H9 (cell line): ENCODE measurements at regions not wholly inside any gene's neighbourhood (a gene's known extent, or its start where the extent isn't known, plus 50 kb on each side); places are given as distances from the start of the nearest gene placed in this dataset.

Experiments
- DNase-seq: peaks from one replicate; pipeline ENCODE4 v3.0.0-alpha.2; 2017
- H2AFZ ChIP-seq: one replicate; pipeline ENCODE4 v1.6.1; 2013; ENCODE audit warnings: mild to moderate bottlenecking, low read length, control low read depth, moderate library complexity
- H2AK5ac ChIP-seq: 2 replicates; pipeline ENCODE4 v1.6.1; 2013; ENCODE audit warnings: low read length, control low read depth, mixed read lengths; ENCODE audit not compliant: insufficient read length
- H2BK120ac ChIP-seq: one replicate; pipeline ENCODE4 v1.6.1; 2013; ENCODE audit warnings: low read depth, mild to moderate bottlenecking, low read length, control low read depth, inconsistent platforms; ENCODE audit not compliant: poor library complexity, severe bottlenecking
- H2BK12ac ChIP-seq: 2 replicates; pipeline ENCODE4 v1.6.1; 2013; ENCODE audit warnings: low read length, control low read depth, mixed read lengths, low read depth; ENCODE audit not compliant: insufficient read length
- H2BK15ac ChIP-seq: 2 replicates; pipeline ENCODE4 v1.6.1; 2013; ENCODE audit warnings: low read depth, low read length, control low read depth
- H2BK20ac ChIP-seq: one replicate; pipeline ENCODE4 v1.6.1; 2013; ENCODE audit warnings: low read depth, mild to moderate bottlenecking, low read length, control low read depth, inconsistent platforms; ENCODE audit not compliant: poor library complexity, severe bottlenecking
- H2BK5ac ChIP-seq: 2 replicates; pipeline ENCODE4 v1.6.1; 2013; ENCODE audit warnings: low read length, control low read depth, mixed read lengths; ENCODE audit not compliant: insufficient read length
- H3K14ac ChIP-seq: 2 replicates; pipeline ENCODE4 v1.6.1; 2013; ENCODE audit warnings: low read length, control low read depth; ENCODE audit not compliant: insufficient read depth
- H3K18ac ChIP-seq: 2 replicates; pipeline ENCODE4 v1.6.1; 2013; ENCODE audit warnings: low read depth, mild to moderate bottlenecking, mixed read lengths, low read length, control low read depth; ENCODE audit not compliant: insufficient read length
- H3K23ac ChIP-seq: 2 replicates; pipeline ENCODE4 v1.6.1; 2013; ENCODE audit warnings: low read length, control low read depth, mixed read lengths, low read depth; ENCODE audit not compliant: insufficient read length
- H3K23me2 ChIP-seq: 2 replicates; pipeline ENCODE4 v1.6.1; 2013; ENCODE audit warnings: low read depth, mild to moderate bottlenecking, mixed read lengths, low read length, control low read depth; ENCODE audit not compliant: insufficient read length, poor library complexity, severe bottlenecking
- H3K27ac ChIP-seq: 2 replicates; pipeline ENCODE4 v1.5.1; 2013; ENCODE audit warnings: low read length, control low read depth, mixed read lengths, low read depth; ENCODE audit not compliant: insufficient read length
- H3K27me3 ChIP-seq: 2 replicates; pipeline ENCODE4 v1.6.1; 2013; ENCODE audit warnings: low read length, control low read depth, inconsistent platforms; ENCODE audit not compliant: insufficient read depth
- H3K4ac ChIP-seq: 2 replicates; pipeline ENCODE4 v1.6.1; 2013; ENCODE audit warnings: low read depth, mild to moderate bottlenecking, control low read depth, inconsistent platforms, low read length, moderate library complexity
- H3K4me1 ChIP-seq: 2 replicates; pipeline ENCODE4 v1.6.1; 2013; ENCODE audit warnings: low read length, control low read depth, inconsistent platforms; ENCODE audit not compliant: insufficient read depth
- H3K4me2 ChIP-seq: 2 replicates; pipeline ENCODE4 v1.6.1; 2013; ENCODE audit warnings: low read length, control low read depth, mixed read lengths; ENCODE audit not compliant: insufficient read length, insufficient read depth
- H3K56ac ChIP-seq: 2 replicates; pipeline ENCODE4 v1.6.1; 2013; ENCODE audit warnings: low read depth, mild to moderate bottlenecking, mixed read lengths, low read length, control low read depth; ENCODE audit not compliant: insufficient read length
- H3K79me1 ChIP-seq: 2 replicates; pipeline ENCODE4 v1.6.1; 2013; ENCODE audit warnings: low read depth, mild to moderate bottlenecking, moderate library complexity, low read length, control low read depth, inconsistent platforms; ENCODE audit not compliant: insufficient read depth, poor library complexity, severe bottlenecking
- H3K79me2 ChIP-seq: 2 replicates; pipeline ENCODE4 v1.6.1; 2013; ENCODE audit warnings: low read length, control low read depth, inconsistent platforms; ENCODE audit not compliant: insufficient read depth
- H3K9ac ChIP-seq: 2 replicates; pipeline ENCODE4 v1.6.1; 2013; ENCODE audit warnings: low read length, control low read depth, mixed read lengths; ENCODE audit not compliant: insufficient read length; ENCODE audit errors: extremely low read depth
- H3K9me3 ChIP-seq: one replicate; pipeline ENCODE4 v1.6.1; 2013; ENCODE audit warnings: low read depth, low read length, inconsistent platforms; ENCODE audit not compliant: control insufficient read depth
- H3T11ph ChIP-seq: one replicate; pipeline ENCODE4 v1.6.1; 2013; ENCODE audit warnings: mild to moderate bottlenecking, low read length, control low read depth, inconsistent platforms
- H4K20me1 ChIP-seq: one replicate; pipeline ENCODE4 v1.6.1; 2013; ENCODE audit not compliant: control insufficient read depth, insufficient read length, insufficient read depth
- H4K5ac ChIP-seq: 2 replicates; pipeline ENCODE4 v1.6.1; 2013; ENCODE audit warnings: low read depth, mild to moderate bottlenecking, mixed read lengths, low read length, control low read depth; ENCODE audit not compliant: insufficient read length
- H4K8ac ChIP-seq: replicated peaks from 2 replicates; pipeline ENCODE4 v1.6.1; 2013; ENCODE audit warnings: low read length, control low read depth, mixed read lengths, low read depth; ENCODE audit not compliant: insufficient read length
- H4K91ac ChIP-seq: 2 replicates; pipeline ENCODE4 v1.6.1; 2013; ENCODE audit warnings: low read depth, mild to moderate bottlenecking, moderate library complexity, mixed read lengths, low read length, control low read depth; ENCODE audit not compliant: insufficient read length
- H3K27ac Mint-ChIP-seq, 3 experiments: 2 replicates in 2 of 3; 3 replicates in 1 of 3; pipeline ENCODE4 v1.8.0; 2020 to 2021; ENCODE audit warnings: mixed read lengths in 3 of 3, mild to moderate bottlenecking in 1 of 3, moderate library complexity in 1 of 3
- H3K27me3 Mint-ChIP-seq: 2 replicates; pipeline ENCODE4 v1.8.0; 2021; ENCODE audit warnings: low read depth, mild to moderate bottlenecking, moderate library complexity, mixed read lengths
- H3K36me3 Mint-ChIP-seq, 3 experiments: 2 replicates in 2 of 3; 3 replicates in 1 of 3; pipeline ENCODE4 v1.8.0; 2020 to 2021; ENCODE audit warnings: low read depth in 3 of 3, mixed read lengths in 3 of 3; ENCODE audit not compliant: insufficient read depth in 1 of 3
- H3K4me1 Mint-ChIP-seq, 2 experiments: 2 replicates each; pipeline ENCODE4 v1.8.0; 2020; ENCODE audit warnings: mixed read lengths in 2 of 2
- H3K4me3 Mint-ChIP-seq, 2 experiments: 2 replicates in 1 of 2; 3 replicates in 1 of 2; pipeline ENCODE4 v1.8.0; 2020 to 2021; ENCODE audit warnings: mild to moderate bottlenecking in 2 of 2, mixed read lengths in 2 of 2, moderate library complexity in 1 of 2
- H3K9me3 Mint-ChIP-seq, 2 experiments: 2 replicates in 1 of 2; 3 replicates in 1 of 2; pipeline ENCODE4 v1.8.0; 2020; ENCODE audit warnings: mild to moderate bottlenecking in 2 of 2, mixed read lengths in 2 of 2, moderate library complexity in 1 of 2
- WGBS: extraction: QIAGEN DNeasy Blood & Tissue Kit; methylation state at CpG from one replicate; pipeline ENCODE4 v1.1.7; 2013; ENCODE audit warnings: missing lambda C conversion rate, low lambda C conversion rate, mixed read lengths; ENCODE audit not compliant: insufficient read length; ENCODE audit errors: extremely low coverage; 5-methylcytosine and 5-hydroxymethylcytosine counted together
- TF ChIP-seq, protein P1 (sequence below): fragments of 200-600 bp; sonication (generic); conservative IDR thresholded peaks from 3 replicates; pipeline ENCODE4 v1.8.0; 2021; ENCODE audit warnings: antibody characterized with exemption, mild to moderate bottlenecking

DNA sequence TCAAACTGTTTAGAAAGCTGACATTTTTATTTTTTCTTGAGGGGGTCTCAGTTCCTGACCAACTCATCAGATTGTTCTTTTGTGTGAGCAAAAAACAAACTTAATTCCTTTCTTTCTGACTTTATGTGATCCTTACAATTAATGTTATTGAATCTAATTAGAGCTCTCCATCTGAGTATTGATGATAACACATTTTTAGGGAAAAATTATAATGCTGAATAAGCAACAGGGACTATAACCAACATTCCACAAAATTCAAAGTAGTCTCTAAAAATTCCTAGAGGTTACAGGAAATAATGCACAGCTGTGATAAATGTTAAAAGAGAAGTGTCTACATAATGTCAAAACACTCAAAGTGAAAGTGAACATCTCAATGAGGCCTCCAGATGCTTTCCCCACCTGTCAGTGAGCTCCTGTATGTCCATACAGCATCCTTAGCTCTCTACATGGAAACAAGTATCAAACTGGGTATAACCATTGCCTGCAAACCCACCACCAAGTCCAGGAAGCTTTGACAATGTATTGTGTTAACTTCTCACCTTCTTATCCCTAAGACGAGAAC lies 786.0 kb upstream of the SLC39A10 start:
- H2AFZ ChIP-seq, result no peak overlapping the region
- no CpG with 5 or more reads among the region's 1 CpG for WGBS
- no peaks in the 10 kb centered on the region for H4K20me1 ChIP-seq
- no peak overlapping the region for H3K4ac ChIP-seq
- no peak overlapping the region for H2BK15ac ChIP-seq
- no peaks in the 10 kb centered on the region for H3K79me2 ChIP-seq
- H3K79me1 ChIP-seq, result no peaks in the 10 kb centered on the region
- H2AK5ac ChIP-seq, result no peak overlapping the region
- H3K56ac ChIP-seq, result no peak overlapping the region
- no peak overlapping the region for H3K9ac ChIP-seq
- H3K14ac ChIP-seq, result no peak overlapping the region
- H3K4me1 Mint-ChIP-seq, result peaks cover 8 to 11% of the 10 kb centered on the region in 2 experiments
- H4K5ac ChIP-seq, result no peak overlapping the region
- no peak overlapping the region for H4K91ac ChIP-seq
- H3K23ac ChIP-seq, result no peak overlapping the region
- H3K27me3 Mint-ChIP-seq, result no peaks in the 10 kb centered on the region
- no peak overlapping the region for H2BK120ac ChIP-seq
- no peak overlapping the region for H3K18ac ChIP-seq
- DNase-seq, result no peak
- H3K27ac Mint-ChIP-seq, result no peak overlapping the region
- H3K4me2 ChIP-seq, result no peak overlapping the region
- H4K8ac ChIP-seq, result no peak overlapping the region
- no peak overlapping the region for H2BK12ac ChIP-seq
- TF ChIP-seq, protein P1, sequence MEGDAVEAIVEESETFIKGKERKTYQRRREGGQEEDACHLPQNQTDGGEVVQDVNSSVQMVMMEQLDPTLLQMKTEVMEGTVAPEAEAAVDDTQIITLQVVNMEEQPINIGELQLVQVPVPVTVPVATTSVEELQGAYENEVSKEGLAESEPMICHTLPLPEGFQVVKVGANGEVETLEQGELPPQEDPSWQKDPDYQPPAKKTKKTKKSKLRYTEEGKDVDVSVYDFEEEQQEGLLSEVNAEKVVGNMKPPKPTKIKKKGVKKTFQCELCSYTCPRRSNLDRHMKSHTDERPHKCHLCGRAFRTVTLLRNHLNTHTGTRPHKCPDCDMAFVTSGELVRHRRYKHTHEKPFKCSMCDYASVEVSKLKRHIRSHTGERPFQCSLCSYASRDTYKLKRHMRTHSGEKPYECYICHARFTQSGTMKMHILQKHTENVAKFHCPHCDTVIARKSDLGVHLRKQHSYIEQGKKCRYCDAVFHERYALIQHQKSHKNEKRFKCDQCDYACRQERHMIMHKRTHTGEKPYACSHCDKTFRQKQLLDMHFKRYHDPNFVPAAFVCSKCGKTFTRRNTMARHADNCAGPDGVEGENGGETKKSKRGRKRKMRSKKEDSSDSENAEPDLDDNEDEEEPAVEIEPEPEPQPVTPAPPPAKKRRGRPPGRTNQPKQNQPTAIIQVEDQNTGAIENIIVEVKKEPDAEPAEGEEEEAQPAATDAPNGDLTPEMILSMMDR, result no peak
- H3K27ac ChIP-seq, result no peak overlapping the region
- no peaks in the 10 kb centered on the region for H3K27me3 ChIP-seq
- no peak overlapping the region for H3K4me3 Mint-ChIP-seq
- H3K9me3 Mint-ChIP-seq, result no peaks in the 10 kb centered on the region
- no peaks in the 10 kb centered on the region for H3K23me2 ChIP-seq
- no peaks in the 10 kb centered on the region for H3K4me1 ChIP-seq
- H3T11ph ChIP-seq, result no peak overlapping the region
- H2BK20ac ChIP-seq, result no peak overlapping the region
- H2BK5ac ChIP-seq, result no peak overlapping the region
- H3K36me3 Mint-ChIP-seq, result no peaks in the 10 kb centered on the region
- H3K9me3 ChIP-seq, result no peaks in the 10 kb centered on the region
